ENCODE measurements at regions not wholly inside any gene's neighbourhood (a gene's known extent, or its start where the extent isn't known, plus 50 kb on each side); places are given as distances from the start of the nearest gene placed in this dataset.

GRCh38 chr13:34772206-34772605, 169.9 kb upstream of the NBEA start:
- DNase-seq = no peak

GRCh38 chr13:34772881-34773280, 169.2 kb upstream of the NBEA start:
- DNase-seq = no peak

- DNase-seq = no peak
Observed at GRCh38 chr13:34776390-34776981, 165.6 kb upstream of the NBEA start.

- no peak for DNase-seq
Observed at GRCh38 chr13:34777089-34777913, 164.8 kb upstream of the NBEA start.

- no peak for DNase-seq
Observed at GRCh38 chr13:34777914-34778303, 164.2 kb upstream of the NBEA start.

GRCh38 chr13:34779171-34779570, 162.9 kb upstream of the NBEA start:
- no peak for DNase-seq

- no peak for DNase-seq
Observed at GRCh38 chr13:34793301-34793700, 148.8 kb upstream of the NBEA start.

- no peak for DNase-seq
Observed at GRCh38 chr13:34803756-34804155, 138.3 kb upstream of the NBEA start.

- DNase-seq = no peak
Observed at GRCh38 chr13:34805347-34805746, 136.7 kb upstream of the NBEA start.

- DNase-seq = no peak
Observed at GRCh38 chr13:34808649-34809048, 133.4 kb upstream of the NBEA start.

- no peak for DNase-seq
Observed at GRCh38 chr13:34810996-34811395, 131.1 kb upstream of the NBEA start.

GRCh38 chr13:34815526-34815925, 126.5 kb upstream of the NBEA start:
- no peak for DNase-seq

- DNase-seq = no peak
Observed at GRCh38 chr13:34816245-34816884, 125.7 kb upstream of the NBEA start.

- no peak for DNase-seq
Observed at GRCh38 chr13:34816908-34817665, 125.0 kb upstream of the NBEA start.

- no peak for DNase-seq
Observed at GRCh38 chr13:34822650-34823049, 119.4 kb upstream of the NBEA start.

GRCh38 chr13:34826432-34826831, 115.6 kb upstream of the NBEA start:
- DNase-seq = no peak

- DNase-seq = no peak
Observed at GRCh38 chr13:34833562-34834182, 108.4 kb upstream of the NBEA start.

GRCh38 chr13:34842466-34842865, 99.6 kb upstream of the NBEA start:
- DNase-seq = no peak

- DNase-seq = no peak
Observed at GRCh38 chr13:34847766-34848165, 94.3 kb upstream of the NBEA start.

- DNase-seq = no peak
Observed at GRCh38 chr13:34849406-34849805, 92.7 kb upstream of the NBEA start.

GRCh38 chr13:34853161-34853560, 88.9 kb upstream of the NBEA start:
- DNase-seq = no peak

GRCh38 chr13:34857558-34858325, 84.3 kb upstream of the NBEA start:
- no peak for DNase-seq

All from activated CD8-positive, alpha-beta memory T cell treated with anti-CD3 and anti-CD28 coated beads, Interleukin-2, amount 50 U/mL, for 48 hours (primary cell).